ENCODE measurements at regions not wholly inside any gene's neighbourhood (a gene's known extent, or its start where the extent isn't known, plus 50 kb on each side); places are given as distances from the start of the nearest gene placed in this dataset.
"Not testable (repeated sequence)": the region's sequence is repeated elsewhere in the genome, so short reads cannot be mapped to it uniquely, and the experiment has no call there.

- no peak overlapping the region for H3K9ac ChIP-seq (ENCODE audit: low read depth, low read length)
- H3K9me3 ChIP-seq (ENCODE audit: control insufficient read depth, insufficient read depth, low read length): no peaks in the 10 kb centered on the region
- peaks cover 3% of the 10 kb centered on the region for H3K4me1 ChIP-seq (ENCODE audit: insufficient read depth, low read length)
- no peaks in the 10 kb centered on the region for H3K36me3 ChIP-seq (ENCODE audit: insufficient read depth, low read length)
These were observed 1035.5 kb downstream of the FSCB start for GRCh38 chr14:43471595-43471994.

- H3K4me1 ChIP-seq (ENCODE audit: insufficient read depth, low read length): no peaks in the 10 kb centered on the region
- H3K9me3 ChIP-seq (ENCODE audit: control insufficient read depth, insufficient read depth, low read length): no peaks in the 10 kb centered on the region
- no peaks in the 10 kb centered on the region for H3K36me3 ChIP-seq (ENCODE audit: insufficient read depth, low read length)
- H3K9ac ChIP-seq (ENCODE audit: low read depth, low read length): no peak overlapping the region
These were observed 1042.1 kb downstream of the FSCB start for GRCh38 chr14:43464968-43465367.

- Histone ChIP-seq H3K9ac (ENCODE audit: low read depth, low read length) (no peak overlapping the region), H3K36me3 (ENCODE audit: insufficient read depth, low read length) (no peaks in the 10 kb centered on the region)
These were observed 1057.8 kb downstream of the FSCB start for GRCh38 chr14:43449291-43449690.

GRCh38 chr14:43438056-43438455 lies 1069.0 kb downstream of the FSCB start:
- H3K9me3 ChIP-seq (ENCODE audit: control insufficient read depth, insufficient read depth, low read length): no peaks in the 10 kb centered on the region
- H3K4me1 ChIP-seq (ENCODE audit: insufficient read depth, low read length): no peaks in the 10 kb centered on the region

More at GRCh38 chr14:43449291-43449690, 1057.8 kb downstream of the FSCB start:
- Histone ChIP-seq H3K4me1 (ENCODE audit: insufficient read depth, low read length) (no peaks in the 10 kb centered on the region), H3K9me3 (ENCODE audit: control insufficient read depth, insufficient read depth, low read length) (no peaks in the 10 kb centered on the region; the same call in 1 of the 2 replicates)

GRCh38 chr14:43418324-43418723 lies 1088.8 kb downstream of the FSCB start:
- no peaks in the 10 kb centered on the region for H3K4me1 ChIP-seq (ENCODE audit: insufficient read depth, low read length)
- H3K9me3 ChIP-seq (ENCODE audit: control insufficient read depth, insufficient read depth, low read length): no peaks in the 10 kb centered on the region
- H3K9ac ChIP-seq (ENCODE audit: low read depth, low read length): no peak overlapping the region
- no peaks in the 10 kb centered on the region for H3K36me3 ChIP-seq (ENCODE audit: insufficient read depth, low read length)

More at GRCh38 chr14:43438056-43438455, 1069.0 kb downstream of the FSCB start:
- no peak overlapping the region for H3K9ac ChIP-seq (ENCODE audit: low read depth, low read length)
- no peaks in the 10 kb centered on the region for H3K36me3 ChIP-seq (ENCODE audit: insufficient read depth, low read length)

- H3K9me3 ChIP-seq (ENCODE audit: control insufficient read depth, insufficient read depth, low read length): no peaks in the 10 kb centered on the region
- no peak overlapping the region for H3K9ac ChIP-seq (ENCODE audit: low read depth, low read length)
These were observed 1094.0 kb downstream of the FSCB start for GRCh38 chr14:43413084-43413483.

GRCh38 chr14:43411841-43412240 lies 1095.2 kb downstream of the FSCB start:
- Histone ChIP-seq H3K9me3 (ENCODE audit: control insufficient read depth, insufficient read depth, low read length) (no peaks in the 10 kb centered on the region), H3K9ac (ENCODE audit: low read depth, low read length) (no peak overlapping the region), H3K36me3 (ENCODE audit: insufficient read depth, low read length) (no peaks in the 10 kb centered on the region), H3K4me1 (ENCODE audit: insufficient read depth, low read length) (no peaks in the 10 kb centered on the region)

More at GRCh38 chr14:43413084-43413483, 1094.0 kb downstream of the FSCB start:
- H3K4me1 ChIP-seq (ENCODE audit: insufficient read depth, low read length): no peaks in the 10 kb centered on the region
- no peaks in the 10 kb centered on the region for H3K36me3 ChIP-seq (ENCODE audit: insufficient read depth, low read length)

- no peaks in the 10 kb centered on the region for H3K36me3 ChIP-seq (ENCODE audit: insufficient read depth, low read length)
- no peaks in the 10 kb centered on the region for H3K4me1 ChIP-seq (ENCODE audit: insufficient read depth, low read length)
- H3K9me3 ChIP-seq (ENCODE audit: control insufficient read depth, insufficient read depth, low read length): no peaks in the 10 kb centered on the region
- H3K9ac ChIP-seq (ENCODE audit: low read depth, low read length): no peak overlapping the region
These were observed 1096.5 kb downstream of the FSCB start for GRCh38 chr14:43410631-43411030.

- Histone ChIP-seq H3K36me3 (ENCODE audit: insufficient read depth, low read length) (no peaks in the 10 kb centered on the region), H3K4me1 (ENCODE audit: insufficient read depth, low read length) (no peaks in the 10 kb centered on the region), H3K9ac (ENCODE audit: low read depth, low read length) (no peak overlapping the region), H3K9me3 (ENCODE audit: control insufficient read depth, insufficient read depth, low read length) (no peaks in the 10 kb centered on the region)
These were observed 1098.6 kb downstream of the FSCB start for GRCh38 chr14:43408472-43408871.

- H3K9me3 ChIP-seq (ENCODE audit: control insufficient read depth, insufficient read depth, low read length): no peaks in the 10 kb centered on the region
These were observed 1099.4 kb downstream of the FSCB start for GRCh38 chr14:43407706-43408105.

GRCh38 chr14:43406931-43407330 lies 1100.2 kb downstream of the FSCB start:
- Histone ChIP-seq H3K36me3 (ENCODE audit: insufficient read depth, low read length) (no peaks in the 10 kb centered on the region), H3K4me1 (ENCODE audit: insufficient read depth, low read length) (no peaks in the 10 kb centered on the region), H3K9ac (ENCODE audit: low read depth, low read length) (no peak overlapping the region), H3K9me3 (ENCODE audit: control insufficient read depth, insufficient read depth, low read length) (no peaks in the 10 kb centered on the region)

More at GRCh38 chr14:43407706-43408105, 1099.4 kb downstream of the FSCB start:
- Histone ChIP-seq H3K9ac (ENCODE audit: low read depth, low read length) (no peak overlapping the region), H3K4me1 (ENCODE audit: insufficient read depth, low read length) (no peaks in the 10 kb centered on the region), H3K36me3 (ENCODE audit: insufficient read depth, low read length) (no peaks in the 10 kb centered on the region)

- no peaks in the 10 kb centered on the region for H3K36me3 ChIP-seq (ENCODE audit: insufficient read depth, low read length)
- H3K9ac ChIP-seq (ENCODE audit: low read depth, low read length): no peak overlapping the region
- no peaks in the 10 kb centered on the region for H3K9me3 ChIP-seq (ENCODE audit: control insufficient read depth, insufficient read depth, low read length)
- H3K4me1 ChIP-seq (ENCODE audit: insufficient read depth, low read length): no peaks in the 10 kb centered on the region
These were observed 1107.8 kb downstream of the FSCB start for GRCh38 chr14:43399289-43399688.

GRCh38 chr14:43370565-43370896 lies 1136.6 kb downstream of the FSCB start:
- H3K9me3 ChIP-seq (ENCODE audit: control insufficient read depth, insufficient read depth, low read length); H3K4me1 ChIP-seq (ENCODE audit: insufficient read depth, low read length); H3K36me3 ChIP-seq (ENCODE audit: insufficient read depth, low read length): not testable (repeated sequence)
- H3K9ac ChIP-seq (ENCODE audit: low read depth, low read length): peak overlapping the region; percentile 38

GRCh38 chr14:43369710-43370564 lies 1137.1 kb downstream of the FSCB start:
- no peaks in the 10 kb centered on the region for H3K36me3 ChIP-seq (ENCODE audit: insufficient read depth, low read length)
- H3K9ac ChIP-seq (ENCODE audit: low read depth, low read length): peak overlapping the region; percentile 38
- 0 out of 2 replicates have a peak, but pooled peaks cover 2% of the 10 kb centered on the region for H3K9me3 ChIP-seq (ENCODE audit: control insufficient read depth, insufficient read depth, low read length)

GRCh38 chr14:43362586-43362985 lies 1144.5 kb downstream of the FSCB start:
- Histone ChIP-seq H3K36me3 (ENCODE audit: insufficient read depth, low read length) (no peaks in the 10 kb centered on the region), H3K4me1 (ENCODE audit: insufficient read depth, low read length) (no peaks in the 10 kb centered on the region), H3K9me3 (ENCODE audit: control insufficient read depth, insufficient read depth, low read length) (no peaks in the 10 kb centered on the region), H3K9ac (ENCODE audit: low read depth, low read length) (no peak overlapping the region)

More at GRCh38 chr14:43369710-43370564, 1137.1 kb downstream of the FSCB start:
- H3K4me1 ChIP-seq (ENCODE audit: insufficient read depth, low read length): no peaks in the 10 kb centered on the region
